ENCODE measurements at regions not wholly inside any gene's neighbourhood (a gene's known extent, or its start where the extent isn't known, plus 50 kb on each side); places are given as distances from the start of the nearest gene placed in this dataset.
"Not testable (repeated sequence)": the region's sequence is repeated elsewhere in the genome, so short reads cannot be mapped to it uniquely, and the experiment has no call there.

- no peaks in the 10 kb centered on the region for H3K36me3 ChIP-seq (replicated peaks; ENCODE audit: insufficient read depth, low read length)
- no peaks in the 10 kb centered on the region for H3K9me3 ChIP-seq (replicated peaks; ENCODE audit: insufficient read depth, low read length)
- H3F3A ChIP-seq (ENCODE audit: insufficient read depth, low read length): no peaks in the 10 kb centered on the region
- H3K27me3 ChIP-seq (replicated peaks; ENCODE audit: insufficient read depth, low read length): no peaks in the 10 kb centered on the region
- H2AFZ ChIP-seq (ENCODE audit: low read length): no peak overlapping the region
- no peaks in the 10 kb centered on the region for H4K20me1 ChIP-seq (ENCODE audit: insufficient read depth, low read length)
- H3K4me1 ChIP-seq (ENCODE audit: low read length): no peaks in the 10 kb centered on the region
- no peak overlapping the region for H3K9ac ChIP-seq (ENCODE audit: low read length)
- no peak for DNase-seq
- H3K4me2 ChIP-seq (ENCODE audit: low read depth, low read length): no peak overlapping the region
- no peaks in the 10 kb centered on the region for H3K79me2 ChIP-seq (ENCODE audit: low read length)
- H3K27ac ChIP-seq (ENCODE audit: low read length): no peak overlapping the region
- TF ChIP-seq CTCF (IDR thresholded peaks at IDR 0.05; ENCODE audit: low read length): no peak
- no peak for TF ChIP-seq EZH2phosphoT487 (IDR thresholded peaks at IDR 0.05; ENCODE audit: low read length)
- TF ChIP-seq EZH2 (optimal IDR thresholded peaks at IDR 0.05; ENCODE audit: low read depth, low read length): no peak
- H3K9me2 ChIP-seq (replicated peaks; ENCODE audit: insufficient read depth, low read length): no peaks in the 10 kb centered on the region
- H3K4me3 ChIP-seq (ENCODE audit: low read length): no peak overlapping the region
Observed at GRCh38 chr6:122931916-122932315, 64.1 kb upstream of the CLVS2 start.

- H2AFZ ChIP-seq (ENCODE audit: low read length): not testable (repeated sequence)
Observed at GRCh38 chr6:122944936-122945335, 51.1 kb upstream of the CLVS2 start.

More at GRCh38 chr6:122944936-122945335, 51.1 kb upstream of the CLVS2 start:
- not testable (repeated sequence) for H3K4me2 ChIP-seq (ENCODE audit: low read depth, low read length); H3K9ac ChIP-seq (ENCODE audit: low read length); H3F3A ChIP-seq (ENCODE audit: insufficient read depth, low read length); H3K79me2 ChIP-seq (ENCODE audit: low read length); H3K9me2 ChIP-seq (replicated peaks; ENCODE audit: insufficient read depth, low read length); H4K20me1 ChIP-seq (ENCODE audit: insufficient read depth, low read length); DNase-seq; H3K27me3 ChIP-seq (replicated peaks; ENCODE audit: insufficient read depth, low read length); H3K27ac ChIP-seq (ENCODE audit: low read length); H3K4me3 ChIP-seq (ENCODE audit: low read length); H3K4me1 ChIP-seq (ENCODE audit: low read length); H3K36me3 ChIP-seq (replicated peaks; ENCODE audit: insufficient read depth, low read length); H3K9me3 ChIP-seq (replicated peaks; ENCODE audit: insufficient read depth, low read length)

Measured in MM.1S (cell line).